Cardiac fibroblast (primary cell): ENCODE measurements at regions not wholly inside any gene's neighbourhood (a gene's known extent, or its start where the extent isn't known, plus 50 kb on each side); places are given as distances from the start of the nearest gene placed in this dataset.

Source experiments
- DNase-seq, 2 donors: peaks; one replicate each; pipeline versions ENCODE4 v3.0.0 to v3.0.0-alpha.2; 2010; ENCODE audit warnings: low read depth in 2 of 2
- H3K4me3 ChIP-seq, 2 donors: replicated peaks in 1 of 2; 1 replicate in 1 of 2; 2 replicates in 1 of 2; pipeline ENCODE4 v1.5.1; 2011; ENCODE audit warnings: low read depth in 2 of 2, low read length in 2 of 2, mild to moderate bottlenecking in 2 of 2, moderate library complexity in 1 of 2
- TF ChIP-seq, protein P1 (sequence below): IDR thresholded peaks from one replicate; pipeline ENCODE4 v1.5.1; 2011; ENCODE audit warnings: low read depth, mild to moderate bottlenecking, low read length, inconsistent platforms

DNA sequence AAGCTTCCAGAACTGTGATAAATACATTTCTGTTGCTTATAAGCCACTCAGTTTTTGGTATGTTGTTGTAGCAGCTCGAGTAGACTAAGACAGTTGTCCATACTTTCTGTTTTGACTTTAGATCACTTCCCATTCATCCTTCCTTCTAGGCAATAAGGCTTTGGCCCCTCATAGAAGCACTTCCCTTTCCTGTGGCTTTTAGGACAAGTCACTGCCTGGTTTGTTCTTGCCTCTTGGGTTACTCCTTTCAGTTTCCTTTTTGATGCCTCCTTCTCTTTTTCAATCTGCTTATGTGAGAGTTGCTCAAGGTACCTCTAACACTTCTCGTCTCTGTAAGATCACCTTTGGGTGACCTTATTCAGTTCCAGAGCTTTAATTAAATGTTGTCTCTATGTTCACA is 72.4 kb upstream of the NTRK2 start:
- no peak overlapping the region for H3K4me3 ChIP-seq
- TF ChIP-seq, protein P1, sequence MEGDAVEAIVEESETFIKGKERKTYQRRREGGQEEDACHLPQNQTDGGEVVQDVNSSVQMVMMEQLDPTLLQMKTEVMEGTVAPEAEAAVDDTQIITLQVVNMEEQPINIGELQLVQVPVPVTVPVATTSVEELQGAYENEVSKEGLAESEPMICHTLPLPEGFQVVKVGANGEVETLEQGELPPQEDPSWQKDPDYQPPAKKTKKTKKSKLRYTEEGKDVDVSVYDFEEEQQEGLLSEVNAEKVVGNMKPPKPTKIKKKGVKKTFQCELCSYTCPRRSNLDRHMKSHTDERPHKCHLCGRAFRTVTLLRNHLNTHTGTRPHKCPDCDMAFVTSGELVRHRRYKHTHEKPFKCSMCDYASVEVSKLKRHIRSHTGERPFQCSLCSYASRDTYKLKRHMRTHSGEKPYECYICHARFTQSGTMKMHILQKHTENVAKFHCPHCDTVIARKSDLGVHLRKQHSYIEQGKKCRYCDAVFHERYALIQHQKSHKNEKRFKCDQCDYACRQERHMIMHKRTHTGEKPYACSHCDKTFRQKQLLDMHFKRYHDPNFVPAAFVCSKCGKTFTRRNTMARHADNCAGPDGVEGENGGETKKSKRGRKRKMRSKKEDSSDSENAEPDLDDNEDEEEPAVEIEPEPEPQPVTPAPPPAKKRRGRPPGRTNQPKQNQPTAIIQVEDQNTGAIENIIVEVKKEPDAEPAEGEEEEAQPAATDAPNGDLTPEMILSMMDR: no peak
- no peak for DNase-seq

GRCh38 chr9:84598921-84599636 is 70.5 kb upstream of the NTRK2 start:
- TF ChIP-seq, protein P1: no peak
- no peak for DNase-seq
- no peak overlapping the region for H3K4me3 ChIP-seq

GRCh38 chr9:84600739-84601138 is 68.8 kb upstream of the NTRK2 start:
- TF ChIP-seq, protein P1: no peak
- no peak overlapping the region for H3K4me3 ChIP-seq
- no peak for DNase-seq

- TF ChIP-seq, protein P1: no peak
- DNase-seq: no peak
Observed at GRCh38 chr9:84604223-84604622, 65.3 kb upstream of the NTRK2 start.

GRCh38 chr9:84609779-84610178 is 59.8 kb upstream of the NTRK2 start:
- TF ChIP-seq, protein P1: no peak
- no peak overlapping the region for H3K4me3 ChIP-seq
- no peak for DNase-seq

More at GRCh38 chr9:84604223-84604622, 65.3 kb upstream of the NTRK2 start:
- H3K4me3 ChIP-seq: no peak overlapping the region

DNA sequence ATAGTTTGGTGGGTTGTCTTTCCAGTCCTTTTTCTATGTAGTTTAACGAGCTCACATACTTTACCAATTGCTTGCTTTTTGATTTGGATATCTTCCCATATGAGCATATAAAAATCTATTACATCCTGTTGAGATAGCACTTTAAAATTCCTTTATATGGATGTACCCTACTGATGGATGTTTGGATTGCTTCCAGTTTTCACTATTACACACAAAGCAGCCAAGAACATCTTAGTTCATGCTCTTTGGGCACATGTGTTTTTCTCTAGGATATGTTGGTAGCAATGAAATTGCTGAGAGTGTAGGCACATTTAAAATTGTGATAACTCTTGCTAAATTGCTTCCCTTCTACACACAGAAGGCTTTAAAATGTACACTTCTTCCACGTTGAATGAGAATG is 56.1 kb upstream of the NTRK2 start:
- no peak overlapping the region for H3K4me3 ChIP-seq
- TF ChIP-seq, protein P1: no peak
- DNase-seq: no peak

DNA sequence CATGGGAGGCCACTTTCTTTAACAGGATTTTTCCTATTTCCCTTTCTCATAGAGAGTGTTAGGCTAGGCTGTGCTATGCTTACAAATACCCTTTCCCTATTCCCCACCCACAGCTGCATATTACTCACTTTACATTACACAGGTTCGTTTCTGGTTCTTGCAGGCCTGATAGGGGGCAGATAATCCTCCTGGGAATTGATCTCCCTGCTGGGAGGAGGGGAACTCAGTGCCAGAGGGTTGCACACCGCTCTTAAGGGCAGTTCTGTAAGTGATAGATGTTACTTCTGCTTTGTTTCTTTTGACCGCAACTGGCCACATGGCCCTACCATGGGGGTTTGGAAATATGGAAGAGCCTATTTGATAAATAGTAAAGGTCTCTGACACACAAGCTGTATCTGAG is 54.0 kb upstream of the NTRK2 start:
- DNase-seq: no peak
- TF ChIP-seq, protein P1: no peak
- no peak overlapping the region for H3K4me3 ChIP-seq
